T-helper 2 cell treated with Interferon-gamma antibody and Interleukin-4, amounts not matched to agents 5 μg/mL and 100 μg/mL, for 36 hours (primary cell): ENCODE measurements at regions not wholly inside any gene's neighbourhood (a gene's known extent, or its start where the extent isn't known, plus 50 kb on each side); places are given as distances from the start of the nearest gene placed in this dataset.

Experiments used
- DNase-seq: peaks from one replicate; pipeline ENCODE4 v3.0.0; 2021; ENCODE audit warnings: low spot score
- H3K27ac Mint-ChIP-seq: one replicate; pipeline ENCODE4 v1.8.0; 2021; ENCODE audit warnings: mild to moderate bottlenecking, mixed read lengths
- H3K27me3 Mint-ChIP-seq: one replicate; pipeline ENCODE4 v1.8.0; 2021; ENCODE audit warnings: low read depth, mixed read lengths
- H3K36me3 Mint-ChIP-seq: one replicate; pipeline ENCODE4 v1.8.0; 2021; ENCODE audit warnings: low read depth, mixed read lengths
- H3K4me1 Mint-ChIP-seq: one replicate; pipeline ENCODE4 v1.8.0; 2021; ENCODE audit warnings: low read depth, mixed read lengths
- H3K4me3 Mint-ChIP-seq: one replicate; pipeline ENCODE4 v1.8.0; 2022; ENCODE audit warnings: mild to moderate bottlenecking, moderate library complexity, mixed read lengths
- H3K9me3 Mint-ChIP-seq: one replicate; pipeline ENCODE4 v1.8.0; 2021; ENCODE audit warnings: mixed read lengths

- Mint-ChIP-seq H3K27ac (peak overlapping the region; percentile 94), H3K36me3 (peaks cover 14% of the 10 kb centered on the region), H3K27me3 (peaks cover 3% of the 10 kb centered on the region), H3K9me3 (peaks cover 25% of the 10 kb centered on the region), H3K4me1 (peaks cover 18% of the 10 kb centered on the region), H3K4me3 (peak overlapping the region; percentile 77)
- DNase-seq = peak; percentile 82
Observed at GRCh38 chr18:38940863-38941531, 1375.4 kb upstream of the CELF4 start.

DNA sequence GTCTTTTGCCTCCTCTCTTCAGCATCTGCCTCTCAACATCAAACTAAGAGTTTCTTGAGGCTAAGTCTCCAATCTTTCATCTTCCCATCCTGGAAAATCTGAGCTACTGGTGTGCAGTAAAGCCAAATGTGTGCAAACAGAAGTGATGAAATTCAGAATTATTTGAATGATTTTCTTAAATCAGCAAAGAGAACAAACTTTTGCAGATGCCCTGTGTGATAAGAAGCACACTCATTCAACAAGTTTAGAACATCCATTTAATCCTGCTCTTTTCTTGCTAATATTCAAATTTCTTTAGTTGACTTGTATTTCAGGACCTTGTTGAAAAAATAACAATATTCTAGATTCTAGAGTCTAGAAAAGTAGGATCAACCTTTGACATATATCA is 1374.9 kb upstream of the CELF4 start:
- Mint-ChIP-seq H3K9me3 (peaks cover 25% of the 10 kb centered on the region), H3K36me3 (peaks cover 14% of the 10 kb centered on the region), H3K4me1 (peaks cover 18% of the 10 kb centered on the region), H3K4me3 (peak overlapping the region; percentile 77), H3K27ac (peak overlapping the region; percentile 94), H3K27me3 (peaks cover 3% of the 10 kb centered on the region)
- no peak for DNase-seq

- no peaks in the 10 kb centered on the region for H3K36me3 Mint-ChIP-seq
- H3K4me3 Mint-ChIP-seq = no peak overlapping the region
- no peaks in the 10 kb centered on the region for H3K9me3 Mint-ChIP-seq
- H3K27me3 Mint-ChIP-seq = no peaks in the 10 kb centered on the region
- no peak overlapping the region for H3K27ac Mint-ChIP-seq
- DNase-seq = no peak
- H3K4me1 Mint-ChIP-seq = no peaks in the 10 kb centered on the region
Observed at GRCh38 chr18:38933910-38934510, 1368.4 kb upstream of the CELF4 start.

DNA sequence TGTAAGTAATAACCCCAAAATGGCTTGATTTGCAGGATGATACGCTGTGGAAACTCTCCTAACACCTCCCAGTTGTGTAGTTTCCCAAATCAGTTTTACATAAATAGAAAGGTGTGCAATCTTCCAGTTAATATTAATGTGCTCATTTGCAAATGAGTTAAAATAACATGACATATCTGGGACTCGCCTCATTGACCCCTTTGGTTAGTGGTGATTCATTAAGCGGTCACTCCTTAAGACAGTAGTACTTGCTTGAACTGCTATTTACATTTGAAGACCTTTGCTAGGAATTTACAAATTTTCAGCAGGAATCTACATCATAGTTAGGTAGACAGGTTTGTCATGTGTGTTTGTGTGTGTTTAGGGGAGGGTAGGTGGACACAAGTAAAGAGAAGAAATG is 1367.7 kb upstream of the CELF4 start:
- H3K27ac Mint-ChIP-seq = no peak overlapping the region
- DNase-seq = no peak
- H3K27me3 Mint-ChIP-seq = no peaks in the 10 kb centered on the region
- no peaks in the 10 kb centered on the region for H3K36me3 Mint-ChIP-seq
- no peak overlapping the region for H3K4me3 Mint-ChIP-seq
- no peaks in the 10 kb centered on the region for H3K9me3 Mint-ChIP-seq
- no peaks in the 10 kb centered on the region for H3K4me1 Mint-ChIP-seq

DNA sequence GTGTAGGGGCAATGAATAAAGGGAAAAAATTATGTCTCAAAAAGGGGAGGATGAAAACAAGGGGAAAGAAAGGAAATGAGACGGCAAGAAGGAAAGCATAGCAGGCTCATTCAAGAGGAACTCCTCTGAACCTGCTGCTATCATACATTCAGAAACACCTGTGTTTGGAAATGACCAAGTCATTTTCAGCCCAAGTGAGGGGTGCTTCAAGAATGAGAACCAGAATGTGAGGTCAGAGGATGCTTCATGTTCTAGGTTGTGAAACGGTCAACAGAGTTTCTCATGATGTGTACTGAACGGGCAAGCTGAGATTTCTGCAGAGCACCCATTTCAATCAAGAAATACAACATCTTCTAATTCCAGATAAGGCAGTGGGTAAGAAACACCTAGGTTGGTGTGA is 1367.2 kb upstream of the CELF4 start:
- H3K27me3 Mint-ChIP-seq = no peaks in the 10 kb centered on the region
- no peak for DNase-seq
- no peaks in the 10 kb centered on the region for H3K4me1 Mint-ChIP-seq
- H3K36me3 Mint-ChIP-seq = no peaks in the 10 kb centered on the region
- H3K27ac Mint-ChIP-seq = no peak overlapping the region
- H3K9me3 Mint-ChIP-seq = no peaks in the 10 kb centered on the region
- no peak overlapping the region for H3K4me3 Mint-ChIP-seq

- Mint-ChIP-seq H3K27ac (no peak overlapping the region), H3K36me3 (no peaks in the 10 kb centered on the region), H3K9me3 (no peaks in the 10 kb centered on the region), H3K4me3 (no peak overlapping the region), H3K27me3 (no peaks in the 10 kb centered on the region), H3K4me1 (no peaks in the 10 kb centered on the region)
- DNase-seq = no peak
Observed at GRCh38 chr18:38931754-38932050, 1366.1 kb upstream of the CELF4 start.

DNA sequence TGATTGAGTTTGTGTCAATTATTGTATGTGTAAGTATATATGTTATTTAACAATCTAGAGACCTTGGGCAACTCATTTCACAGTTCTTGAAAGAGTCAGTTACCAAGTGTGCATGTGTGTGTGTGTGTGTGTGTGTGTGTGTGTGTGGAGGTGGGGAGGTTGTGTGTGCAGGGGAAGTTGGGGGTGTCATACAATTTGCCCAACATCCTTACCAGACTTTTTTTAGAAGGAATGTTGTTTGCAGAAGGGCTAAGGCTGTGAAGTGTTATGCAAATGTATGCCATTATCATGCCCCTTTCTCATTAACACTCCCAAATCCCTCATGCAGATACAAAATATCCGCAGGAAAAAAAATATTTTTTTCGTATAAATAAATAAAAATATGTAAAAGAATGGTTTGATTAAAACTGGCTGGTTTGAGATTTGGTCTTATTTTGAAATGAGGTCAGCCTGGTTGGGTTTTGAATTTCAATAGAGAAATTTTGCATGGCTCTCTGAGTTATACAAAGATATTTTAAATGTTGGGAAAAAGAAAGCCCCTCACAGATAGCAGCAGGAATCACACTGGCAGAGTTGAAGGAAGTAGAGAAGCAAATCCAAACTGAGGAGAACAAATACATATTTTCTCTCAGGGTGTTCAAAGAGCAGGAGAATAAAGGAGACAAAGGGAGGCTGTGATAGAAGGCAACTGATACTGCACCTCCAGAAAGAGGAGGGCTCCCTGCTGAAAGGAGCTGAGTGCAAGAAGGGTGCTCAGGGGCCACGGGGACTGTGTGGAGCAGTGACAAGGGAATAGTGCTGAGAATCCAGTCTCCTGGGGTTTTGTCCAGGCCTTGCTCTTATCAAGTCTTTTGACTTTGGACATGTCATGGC is 1365.5 kb upstream of the CELF4 start:
- no peak overlapping the region for H3K4me3 Mint-ChIP-seq
- H3K27me3 Mint-ChIP-seq = no peaks in the 10 kb centered on the region
- no peaks in the 10 kb centered on the region for H3K36me3 Mint-ChIP-seq
- H3K9me3 Mint-ChIP-seq = no peaks in the 10 kb centered on the region
- no peaks in the 10 kb centered on the region for H3K4me1 Mint-ChIP-seq
- no peak for DNase-seq
- no peak overlapping the region for H3K27ac Mint-ChIP-seq

DNA sequence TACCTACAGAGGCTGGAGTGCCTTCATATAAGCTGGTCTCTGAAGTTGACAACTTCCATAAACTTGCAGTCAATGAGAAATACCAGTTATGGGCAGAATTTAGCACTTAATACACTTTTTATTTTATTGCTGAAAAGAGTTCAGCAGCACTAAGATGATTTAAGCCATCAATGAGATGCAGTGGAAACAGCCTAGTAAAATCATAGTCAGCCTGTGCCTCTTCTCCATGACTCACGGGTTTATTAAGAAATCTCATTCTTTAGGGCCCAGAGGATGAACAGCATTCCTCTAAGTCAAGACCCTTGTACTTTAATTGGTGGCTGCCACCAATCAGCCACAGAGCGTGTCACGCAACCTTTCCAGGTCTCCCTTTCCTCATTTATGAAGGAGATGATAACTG is 1357.9 kb upstream of the CELF4 start:
- no peak overlapping the region for H3K27ac Mint-ChIP-seq
- H3K9me3 Mint-ChIP-seq = no peaks in the 10 kb centered on the region
- DNase-seq = no peak
- H3K4me3 Mint-ChIP-seq = no peak overlapping the region
- no peaks in the 10 kb centered on the region for H3K36me3 Mint-ChIP-seq
- H3K27me3 Mint-ChIP-seq = no peaks in the 10 kb centered on the region
- no peaks in the 10 kb centered on the region for H3K4me1 Mint-ChIP-seq

- Mint-ChIP-seq H3K4me3 (no peak overlapping the region), H3K27ac (no peak overlapping the region), H3K9me3 (no peaks in the 10 kb centered on the region), H3K4me1 (no peaks in the 10 kb centered on the region), H3K36me3 (no peaks in the 10 kb centered on the region), H3K27me3 (no peaks in the 10 kb centered on the region)
- no peak for DNase-seq
Observed at GRCh38 chr18:38923126-38923525, 1357.5 kb upstream of the CELF4 start.

- Mint-ChIP-seq H3K4me3 (no peak overlapping the region), H3K4me1 (no peaks in the 10 kb centered on the region), H3K36me3 (no peaks in the 10 kb centered on the region), H3K27me3 (no peaks in the 10 kb centered on the region), H3K27ac (no peak overlapping the region), H3K9me3 (no peaks in the 10 kb centered on the region)
- DNase-seq = no peak
Observed at GRCh38 chr18:38909972-38910371, 1344.4 kb upstream of the CELF4 start.

GRCh38 chr18:38902796-38903195 is 1337.2 kb upstream of the CELF4 start:
- Mint-ChIP-seq H3K9me3 (no peaks in the 10 kb centered on the region), H3K4me1 (no peaks in the 10 kb centered on the region), H3K27me3 (no peaks in the 10 kb centered on the region), H3K4me3 (no peak overlapping the region), H3K36me3 (no peaks in the 10 kb centered on the region), H3K27ac (no peak overlapping the region)
- no peak for DNase-seq

- no peak for DNase-seq
- H3K4me3 Mint-ChIP-seq = no peak overlapping the region
- no peaks in the 10 kb centered on the region for H3K4me1 Mint-ChIP-seq
- no peaks in the 10 kb centered on the region for H3K36me3 Mint-ChIP-seq
- no peak overlapping the region for H3K27ac Mint-ChIP-seq
- no peaks in the 10 kb centered on the region for H3K27me3 Mint-ChIP-seq
- H3K9me3 Mint-ChIP-seq = no peaks in the 10 kb centered on the region
Observed at GRCh38 chr18:38900445-38900844, 1334.8 kb upstream of the CELF4 start.

GRCh38 chr18:38900031-38900430 is 1334.4 kb upstream of the CELF4 start:
- no peak overlapping the region for H3K27ac Mint-ChIP-seq
- H3K36me3 Mint-ChIP-seq = no peaks in the 10 kb centered on the region
- DNase-seq = no peak
- no peaks in the 10 kb centered on the region for H3K27me3 Mint-ChIP-seq
- no peaks in the 10 kb centered on the region for H3K9me3 Mint-ChIP-seq
- H3K4me1 Mint-ChIP-seq = no peaks in the 10 kb centered on the region
- no peak overlapping the region for H3K4me3 Mint-ChIP-seq

DNA sequence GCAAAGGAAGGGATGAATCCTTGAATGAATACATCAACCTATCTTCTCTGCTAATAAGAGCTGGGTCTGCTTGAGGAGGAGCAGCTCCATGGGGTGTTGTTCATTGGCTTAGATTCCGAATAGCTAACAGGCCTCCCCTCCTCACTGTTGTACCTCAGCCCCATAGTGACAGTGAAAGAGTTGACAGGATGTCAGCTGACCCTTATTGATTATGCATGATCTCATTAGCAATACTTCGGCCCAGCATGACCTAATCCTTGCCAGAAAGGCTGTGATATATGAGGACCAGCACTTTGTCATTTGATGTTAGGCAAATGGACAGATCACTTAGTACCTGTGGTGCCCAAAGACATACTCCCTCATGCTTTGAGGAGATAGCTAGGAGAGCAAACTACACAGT is 1333.7 kb upstream of the CELF4 start:
- Mint-ChIP-seq H3K4me3 (no peak overlapping the region), H3K27ac (no peak overlapping the region), H3K9me3 (no peaks in the 10 kb centered on the region), H3K27me3 (no peaks in the 10 kb centered on the region), H3K4me1 (no peaks in the 10 kb centered on the region), H3K36me3 (no peaks in the 10 kb centered on the region)
- no peak for DNase-seq
